ENCODE measurements at regions not wholly inside any gene's neighbourhood (a gene's known extent, or its start where the extent isn't known, plus 50 kb on each side); places are given as distances from the start of the nearest gene placed in this dataset.
A peak's percentile ranks its signal among the peaks of the same experiment; 100 is the strongest.

GRCh38 chr2:3138621-3139020 is 239.0 kb downstream of the EIPR1 start:
- DNase-seq, result no peak

- DNase-seq, result no peak
These were observed 239.8 kb downstream of the EIPR1 start for GRCh38 chr2:3137651-3138300.

- DNase-seq, result no peak
These were observed 241.9 kb downstream of the EIPR1 start for GRCh38 chr2:3135676-3136075.

- DNase-seq, result no peak
These were observed 243.5 kb downstream of the EIPR1 start for GRCh38 chr2:3134026-3134571.

- DNase-seq, result no peak
These were observed 244.7 kb downstream of the EIPR1 start for GRCh38 chr2:3132966-3133365.

GRCh38 chr2:3132466-3132865 is 245.2 kb downstream of the EIPR1 start:
- no peak for DNase-seq

- no peak for DNase-seq
These were observed 245.8 kb downstream of the EIPR1 start for GRCh38 chr2:3131636-3132326.

- DNase-seq, result no peak
These were observed 246.6 kb downstream of the EIPR1 start for GRCh38 chr2:3130889-3131635.

GRCh38 chr2:3130444-3130843 is 247.2 kb downstream of the EIPR1 start:
- DNase-seq, result no peak

GRCh38 chr2:3129867-3130266 is 247.8 kb downstream of the EIPR1 start:
- no peak for DNase-seq

GRCh38 chr2:3128786-3129185 is 248.8 kb downstream of the EIPR1 start:
- DNase-seq, result no peak

- no peak for DNase-seq
These were observed 249.9 kb downstream of the EIPR1 start for GRCh38 chr2:3127710-3128109.

- DNase-seq, result peak; percentile 2
These were observed 250.6 kb downstream of the EIPR1 start for GRCh38 chr2:3126911-3127621.

- DNase-seq, result no peak
These were observed 251.3 kb downstream of the EIPR1 start for GRCh38 chr2:3126171-3126910.

- DNase-seq, result no peak
These were observed 251.9 kb downstream of the EIPR1 start for GRCh38 chr2:3125761-3126130.

- DNase-seq, result no peak
These were observed 252.4 kb downstream of the EIPR1 start for GRCh38 chr2:3125001-3125760.

- DNase-seq, result no peak
These were observed 255.1 kb downstream of the EIPR1 start for GRCh38 chr2:3122525-3122924.

- no peak for DNase-seq
These were observed 256.0 kb downstream of the EIPR1 start for GRCh38 chr2:3121601-3122000.

- DNase-seq, result no peak
These were observed 259.9 kb downstream of the EIPR1 start for GRCh38 chr2:3117650-3118216.

- DNase-seq, result no peak
These were observed 261.2 kb downstream of the EIPR1 start for GRCh38 chr2:3116371-3116770.
